ENCODE measurements at regions not wholly inside any gene's neighbourhood (a gene's known extent, or its start where the extent isn't known, plus 50 kb on each side); places are given as distances from the start of the nearest gene placed in this dataset.

DNA sequence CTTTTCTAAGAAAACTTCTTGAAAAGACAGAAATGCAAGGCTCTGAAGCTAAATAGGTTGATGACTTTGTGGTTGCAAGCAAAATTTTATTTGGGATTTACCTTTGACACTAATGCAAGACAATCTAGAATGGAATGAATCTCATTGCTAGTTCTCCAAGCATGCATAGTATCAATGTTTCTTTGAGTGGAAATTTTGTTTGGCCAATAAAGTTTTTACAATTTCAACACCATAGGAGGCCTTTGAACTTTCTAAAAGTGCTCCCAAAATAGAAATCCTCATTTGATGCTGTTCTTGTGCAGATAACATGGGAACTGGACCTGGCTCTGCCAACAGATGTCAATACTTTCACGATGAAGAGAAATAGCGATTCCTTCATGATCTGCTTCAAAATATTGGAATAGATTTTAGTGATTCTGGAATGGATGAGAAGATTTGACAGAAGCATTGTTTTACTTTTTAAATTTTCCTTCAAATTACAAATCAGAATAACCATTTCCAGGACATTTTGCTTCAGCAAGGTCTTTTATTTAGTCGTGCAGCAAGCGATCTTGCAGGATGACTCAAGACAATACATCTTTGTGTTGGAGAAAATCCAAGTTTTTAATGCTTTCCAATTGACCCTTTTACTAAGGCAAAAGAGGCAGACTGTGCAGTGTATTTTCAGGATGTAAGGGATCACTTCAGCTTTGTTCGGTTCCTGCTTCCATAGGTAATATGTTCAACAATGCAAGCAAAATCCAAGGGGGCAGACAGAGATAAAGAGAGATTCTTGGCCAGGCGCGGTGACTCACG, 51.7 kb upstream of the OTUD4 start:
- FAIRE-seq: no peak

DNA sequence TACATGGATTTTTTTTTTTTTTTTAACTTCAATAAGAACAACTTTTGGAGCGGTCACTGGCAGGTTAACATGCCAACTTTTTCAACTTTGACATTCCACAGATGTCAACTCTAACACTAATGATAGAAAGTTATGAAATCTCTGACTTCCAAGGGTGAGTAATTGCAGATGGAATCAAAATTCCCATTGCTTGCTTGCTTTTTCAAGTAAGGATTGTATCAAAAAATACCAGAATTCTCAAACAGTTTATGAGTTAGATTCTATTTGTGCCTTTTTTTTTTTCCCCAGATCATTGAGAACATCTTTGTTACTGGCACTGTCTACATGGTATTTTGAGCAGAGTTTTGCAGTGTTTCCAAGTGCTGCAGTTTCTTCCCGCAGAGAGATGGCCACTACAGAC, 50.3 kb upstream of the OTUD4 start:
- no peak for FAIRE-seq

Data from A204.1 (cell line).